Nucleus accumbens (tissue), 56 donors: ENCODE measurements at regions not wholly inside any gene's neighbourhood (a gene's known extent, or its start where the extent isn't known, plus 50 kb on each side); places are given as distances from the start of the nearest gene placed in this dataset.
A peak's percentile ranks its signal among the peaks of the same experiment; 100 is the strongest.
"Not testable (repeated sequence)": the region's sequence is repeated elsewhere in the genome, so short reads cannot be mapped to it uniquely, and the experiment has no call there.

Source experiments
- DNase-seq, 56 donors: peaks; one replicate each; lab custom pipeline; 2025; lab: John Stamatoyannopoulos, UW

- DNase-seq, result no peak
These were observed 313.3 kb downstream of the SEC16B start for GRCh38 chr1:177656598-177656997.

- peak in 1 of 56 donors; percentile 1 for DNase-seq
These were observed 318.9 kb downstream of the SEC16B start for GRCh38 chr1:177650947-177651346.

GRCh38 chr1:177648731-177649265, 321.1 kb downstream of the SEC16B start:
- no peak for DNase-seq

GRCh38 chr1:177648138-177648537, 321.7 kb downstream of the SEC16B start:
- DNase-seq, result no peak

- peak in 4 of 56 donors; percentile 1 to 10 (median 8) for DNase-seq
These were observed 322.8 kb downstream of the SEC16B start for GRCh38 chr1:177646757-177647730.

- DNase-seq, result peak in 17 of 56 donors; percentile 2 to 31 (median 12)
These were observed 324.2 kb downstream of the SEC16B start for GRCh38 chr1:177645491-177646190.

- no peak for DNase-seq
These were observed 329.2 kb downstream of the SEC16B start for GRCh38 chr1:177640687-177641086.

- not testable (repeated sequence) for DNase-seq
These were observed 335.7 kb downstream of the SEC16B start for GRCh38 chr1:177634151-177634550.

GRCh38 chr1:177632923-177633615, 336.8 kb downstream of the SEC16B start:
- no peak for DNase-seq

GRCh38 chr1:177631770-177632169, 338.1 kb downstream of the SEC16B start:
- no peak for DNase-seq

- no peak for DNase-seq
These were observed 340.3 kb downstream of the SEC16B start for GRCh38 chr1:177629526-177629925.

- no peak for DNase-seq
These were observed 342.5 kb downstream of the SEC16B start for GRCh38 chr1:177627148-177627910.

- peak in 1 of 56 donors; percentile 2 for DNase-seq
These were observed 349.1 kb downstream of the SEC16B start for GRCh38 chr1:177620636-177621190.

GRCh38 chr1:177615251-177615650, 354.6 kb downstream of the SEC16B start:
- no peak for DNase-seq

- DNase-seq, result no peak
These were observed 358.5 kb downstream of the SEC16B start for GRCh38 chr1:177611402-177611801.

- DNase-seq, result no peak
These were observed 359.9 kb downstream of the SEC16B start for GRCh38 chr1:177609953-177610352.

GRCh38 chr1:177600936-177601335, 368.9 kb downstream of the SEC16B start:
- peak in 2 of 56 donors; percentile 10 to 27 for DNase-seq

- DNase-seq, result no peak
These were observed 369.5 kb downstream of the SEC16B start for GRCh38 chr1:177600321-177600720.

GRCh38 chr1:177597393-177597792, 372.5 kb downstream of the SEC16B start:
- no peak for DNase-seq
